ENCODE measurements at regions not wholly inside any gene's neighbourhood (a gene's known extent, or its start where the extent isn't known, plus 50 kb on each side); places are given as distances from the start of the nearest gene placed in this dataset.

DNA sequence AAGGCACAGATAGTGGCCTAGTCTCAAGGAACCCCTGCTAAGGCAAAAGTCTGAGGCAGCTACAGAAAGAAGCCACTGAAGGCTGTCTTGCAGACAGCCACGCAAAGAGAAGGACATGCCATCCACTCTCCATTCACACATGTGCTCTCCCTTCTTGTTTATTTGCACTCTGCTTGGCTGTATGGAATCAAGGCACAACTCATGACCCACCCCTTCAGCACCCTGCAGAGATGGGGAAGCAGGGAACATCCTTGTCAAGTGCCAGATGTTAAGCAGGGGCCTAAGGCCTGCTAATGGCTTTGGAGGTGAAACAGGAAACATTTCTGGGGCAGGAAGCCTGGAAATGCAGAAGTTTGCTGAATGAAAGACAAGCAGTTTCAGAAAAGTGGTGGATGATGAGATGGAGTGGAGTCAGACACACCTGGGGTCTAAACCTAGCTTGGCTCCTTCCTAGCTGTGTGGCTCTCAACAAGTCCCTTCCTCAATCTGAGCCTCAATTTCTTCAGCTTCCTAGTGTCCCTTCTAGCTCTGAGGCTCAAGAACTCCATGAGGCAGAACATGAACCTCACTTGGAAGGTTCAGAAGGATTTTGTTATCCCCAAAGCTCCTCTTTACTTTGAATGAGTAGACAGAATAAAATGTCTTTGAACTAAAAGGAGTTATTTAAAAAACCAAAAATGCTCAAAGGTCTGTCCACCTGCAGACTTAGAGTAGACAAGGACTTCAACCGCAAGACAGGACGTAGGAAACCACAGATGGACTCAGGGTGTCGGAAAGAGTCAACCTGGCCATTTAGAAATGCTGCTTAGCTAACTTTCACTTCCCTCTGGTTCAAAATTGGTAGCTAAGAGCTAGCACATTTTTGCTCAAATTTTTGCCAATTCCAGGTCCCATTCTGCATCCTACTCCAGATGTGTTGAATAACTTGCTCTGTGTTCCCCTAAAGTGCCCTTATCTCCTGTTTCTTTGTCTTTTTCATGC lies 283.1 kb downstream of the PLPP3 start:
- TF ChIP-seq, protein P1, sequence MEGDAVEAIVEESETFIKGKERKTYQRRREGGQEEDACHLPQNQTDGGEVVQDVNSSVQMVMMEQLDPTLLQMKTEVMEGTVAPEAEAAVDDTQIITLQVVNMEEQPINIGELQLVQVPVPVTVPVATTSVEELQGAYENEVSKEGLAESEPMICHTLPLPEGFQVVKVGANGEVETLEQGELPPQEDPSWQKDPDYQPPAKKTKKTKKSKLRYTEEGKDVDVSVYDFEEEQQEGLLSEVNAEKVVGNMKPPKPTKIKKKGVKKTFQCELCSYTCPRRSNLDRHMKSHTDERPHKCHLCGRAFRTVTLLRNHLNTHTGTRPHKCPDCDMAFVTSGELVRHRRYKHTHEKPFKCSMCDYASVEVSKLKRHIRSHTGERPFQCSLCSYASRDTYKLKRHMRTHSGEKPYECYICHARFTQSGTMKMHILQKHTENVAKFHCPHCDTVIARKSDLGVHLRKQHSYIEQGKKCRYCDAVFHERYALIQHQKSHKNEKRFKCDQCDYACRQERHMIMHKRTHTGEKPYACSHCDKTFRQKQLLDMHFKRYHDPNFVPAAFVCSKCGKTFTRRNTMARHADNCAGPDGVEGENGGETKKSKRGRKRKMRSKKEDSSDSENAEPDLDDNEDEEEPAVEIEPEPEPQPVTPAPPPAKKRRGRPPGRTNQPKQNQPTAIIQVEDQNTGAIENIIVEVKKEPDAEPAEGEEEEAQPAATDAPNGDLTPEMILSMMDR (IDR thresholded peaks at IDR 0.05; ENCODE audit: low read depth, low read length), result no peak
- no peak for TF ChIP-seq EZH2phosphoT487 (IDR thresholded peaks at IDR 0.05; ENCODE audit: low read depth)

Data from OCI-LY3 (cell line).